ENCODE measurements at regions not wholly inside any gene's neighbourhood (a gene's known extent, or its start where the extent isn't known, plus 50 kb on each side); places are given as distances from the start of the nearest gene placed in this dataset.

DNA sequence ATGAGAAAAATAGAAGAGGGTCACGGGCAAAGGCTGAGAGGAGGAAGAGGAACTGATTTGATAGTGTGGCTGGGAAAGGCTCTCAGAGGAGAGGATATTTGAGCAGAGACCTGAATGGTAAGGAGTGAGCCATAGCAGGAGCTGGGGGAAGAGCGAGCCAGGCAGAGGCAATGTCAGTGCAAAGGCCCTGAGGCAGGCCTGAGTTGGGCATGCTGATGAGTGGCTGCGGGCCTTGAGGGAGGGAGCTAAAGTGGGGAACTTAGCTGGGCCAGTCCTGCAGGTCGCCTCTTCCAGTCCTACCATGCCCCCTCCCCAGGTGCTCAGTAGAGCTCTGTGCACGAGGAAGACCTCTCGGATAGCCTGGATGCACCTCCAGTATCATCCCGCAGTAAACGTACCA is 55.4 kb upstream of the FGFR2 start:
- Histone ChIP-seq H3K4me2 (ENCODE audit: control insufficient read depth, extremely low read depth, insufficient read depth, low read depth, low read length) (no peak overlapping the region), H3K4me1 (ENCODE audit: control insufficient read depth, extremely low read depth, insufficient read depth, low read length) (peaks cover 9% of the 10 kb centered on the region), H3K79me2 (ENCODE audit: control insufficient read depth, insufficient read depth, low read length) (no peaks in the 10 kb centered on the region), H3K36me3 (ENCODE audit: control insufficient read depth in 2 of 2, extremely low read depth in 1 of 2, insufficient read depth in 2 of 2, low read length in 2 of 2) (no peaks in the 10 kb centered on the region), H2AFZ (ENCODE audit: control insufficient read depth, low read length) (no peak overlapping the region), H3K27ac (ENCODE audit: control insufficient read depth, insufficient read depth, low read length) (no peak overlapping the region), H3K27me3 (ENCODE audit: control insufficient read depth, extremely low read depth, insufficient read depth, low read length) (peaks cover 6% of the 10 kb centered on the region), H4K20me1 (ENCODE audit: control insufficient read depth, extremely low read depth, insufficient read depth, low read length) (no peaks in the 10 kb centered on the region), H3K9me1 (ENCODE audit: control insufficient read depth, extremely low read depth, insufficient read depth, low read length) (no peaks in the 10 kb centered on the region), H3K9ac (ENCODE audit: control insufficient read depth, extremely low read depth, insufficient read depth, low read length) (no peak overlapping the region), H3K4me3 (ENCODE audit: control insufficient read depth in 2 of 3, extremely low read depth in 1 of 3, insufficient read depth in 2 of 3, low read depth in 1 of 3, low read length in 3 of 3) (no peak overlapping the region), H3K9me3 (ENCODE audit: control insufficient read depth, low read depth, low read length) (no peaks in the 10 kb centered on the region)
- no peak for DNase-seq (ENCODE audit: low read depth, low spot score)
- no peak for TF ChIP-seq EZH2 (IDR thresholded peaks at IDR 0.05; ENCODE audit: low read length)
- TF ChIP-seq, protein P1, sequence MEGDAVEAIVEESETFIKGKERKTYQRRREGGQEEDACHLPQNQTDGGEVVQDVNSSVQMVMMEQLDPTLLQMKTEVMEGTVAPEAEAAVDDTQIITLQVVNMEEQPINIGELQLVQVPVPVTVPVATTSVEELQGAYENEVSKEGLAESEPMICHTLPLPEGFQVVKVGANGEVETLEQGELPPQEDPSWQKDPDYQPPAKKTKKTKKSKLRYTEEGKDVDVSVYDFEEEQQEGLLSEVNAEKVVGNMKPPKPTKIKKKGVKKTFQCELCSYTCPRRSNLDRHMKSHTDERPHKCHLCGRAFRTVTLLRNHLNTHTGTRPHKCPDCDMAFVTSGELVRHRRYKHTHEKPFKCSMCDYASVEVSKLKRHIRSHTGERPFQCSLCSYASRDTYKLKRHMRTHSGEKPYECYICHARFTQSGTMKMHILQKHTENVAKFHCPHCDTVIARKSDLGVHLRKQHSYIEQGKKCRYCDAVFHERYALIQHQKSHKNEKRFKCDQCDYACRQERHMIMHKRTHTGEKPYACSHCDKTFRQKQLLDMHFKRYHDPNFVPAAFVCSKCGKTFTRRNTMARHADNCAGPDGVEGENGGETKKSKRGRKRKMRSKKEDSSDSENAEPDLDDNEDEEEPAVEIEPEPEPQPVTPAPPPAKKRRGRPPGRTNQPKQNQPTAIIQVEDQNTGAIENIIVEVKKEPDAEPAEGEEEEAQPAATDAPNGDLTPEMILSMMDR (optimal IDR thresholded peaks at IDR 0.05 in 1 of 3, IDR thresholded peaks at IDR 0.05 in 1 of 3, conservative IDR thresholded peaks at IDR 0.05 in 1 of 3; ENCODE audit: extremely low read depth in 1 of 3, insufficient read depth in 2 of 3, low read length in 3 of 3), result no peak
- FAIRE-seq, result no peak
- dilution Hi-C loops (cut with MboI; ENCODE audit: extremely low pct_ligation_motif_present, low sequenced_read_pairs), result no loop called here

GRCh38 chr10:121648493-121648892 is 50.2 kb upstream of the FGFR2 start:
- no peaks in the 10 kb centered on the region for H3K36me3 ChIP-seq (ENCODE audit: control insufficient read depth in 2 of 2, extremely low read depth in 1 of 2, insufficient read depth in 2 of 2, low read length in 2 of 2)
- no peak overlapping the region for H3K4me3 ChIP-seq (ENCODE audit: control insufficient read depth in 2 of 3, extremely low read depth in 1 of 3, insufficient read depth in 2 of 3, low read depth in 1 of 3, low read length in 3 of 3)
- no peak overlapping the region for H3K27ac ChIP-seq (ENCODE audit: control insufficient read depth, insufficient read depth, low read length)
- no peak for TF ChIP-seq EZH2 (IDR thresholded peaks at IDR 0.05; ENCODE audit: low read length)
- TF ChIP-seq, protein P1 (optimal IDR thresholded peaks at IDR 0.05 in 1 of 3, IDR thresholded peaks at IDR 0.05 in 1 of 3, conservative IDR thresholded peaks at IDR 0.05 in 1 of 3; ENCODE audit: extremely low read depth in 1 of 3, insufficient read depth in 2 of 3, low read length in 3 of 3), result no peak
- no peak overlapping the region for H3K4me2 ChIP-seq (ENCODE audit: control insufficient read depth, extremely low read depth, insufficient read depth, low read depth, low read length)
- no peak overlapping the region for H2AFZ ChIP-seq (ENCODE audit: control insufficient read depth, low read length)
- dilution Hi-C loops (cut with MboI; ENCODE audit: extremely low pct_ligation_motif_present, low sequenced_read_pairs), result no loop called here
- peaks cover 9% of the 10 kb centered on the region for H3K27me3 ChIP-seq (ENCODE audit: control insufficient read depth, extremely low read depth, insufficient read depth, low read length)
- H4K20me1 ChIP-seq (ENCODE audit: control insufficient read depth, extremely low read depth, insufficient read depth, low read length), result no peaks in the 10 kb centered on the region
- no peak for FAIRE-seq
- H3K9me3 ChIP-seq (ENCODE audit: control insufficient read depth, low read depth, low read length), result no peaks in the 10 kb centered on the region
- no peaks in the 10 kb centered on the region for H3K4me1 ChIP-seq (ENCODE audit: control insufficient read depth, extremely low read depth, insufficient read depth, low read length)
- H3K9ac ChIP-seq (ENCODE audit: control insufficient read depth, extremely low read depth, insufficient read depth, low read length), result no peak overlapping the region
- no peak for DNase-seq (ENCODE audit: low read depth, low spot score)
- H3K9me1 ChIP-seq (ENCODE audit: control insufficient read depth, extremely low read depth, insufficient read depth, low read length), result no peaks in the 10 kb centered on the region
- no peaks in the 10 kb centered on the region for H3K79me2 ChIP-seq (ENCODE audit: control insufficient read depth, insufficient read depth, low read length)

Data from keratinocyte (primary cell).